ENCODE measurements at regions not wholly inside any gene's neighbourhood (a gene's known extent, or its start where the extent isn't known, plus 50 kb on each side); places are given as distances from the start of the nearest gene placed in this dataset.

DNA sequence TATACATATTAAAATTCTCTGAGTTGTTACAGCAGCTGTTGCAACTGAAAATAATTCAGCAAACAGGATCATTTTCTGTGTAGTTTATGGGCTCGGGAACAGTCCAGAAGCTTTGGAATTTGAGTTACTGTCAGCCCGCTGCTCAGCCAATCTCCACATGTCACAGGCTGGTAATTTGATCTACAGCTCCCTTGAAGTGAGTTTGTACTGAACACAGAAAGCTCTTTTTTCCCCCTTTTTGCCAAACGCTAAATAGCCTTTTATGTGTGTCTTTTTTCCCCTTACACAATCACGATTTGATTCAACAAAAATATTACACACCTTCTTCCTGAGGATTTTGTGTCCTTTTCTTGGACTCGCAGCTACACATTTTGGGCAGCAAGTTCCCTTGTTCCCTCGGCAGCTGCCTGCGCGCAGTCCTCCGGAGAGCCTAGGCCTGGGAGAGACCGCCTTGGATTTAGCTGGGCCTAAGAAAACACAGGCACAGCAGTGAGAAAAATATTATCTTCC is 371.4 kb downstream of the KCNRG start:
- peak overlapping the region; percentile 61; the same call in 2 of the 3 replicates for H2BK15ac ChIP-seq (ENCODE audit: low read depth, low read length)
- H3K36me3 ChIP-seq (ENCODE audit: control insufficient read depth, insufficient read depth, low read length), result no peaks in the 10 kb centered on the region
- peak overlapping the region; percentile 39 for H3K4ac ChIP-seq (ENCODE audit: low read depth, low read length)
- H3K4me2 ChIP-seq (ENCODE audit: low read depth, low read length), result peak overlapping the region; percentile 80
- H3K4me1 ChIP-seq (ENCODE audit: control insufficient read depth, insufficient read depth, low read length), result peaks cover 13% of the 10 kb centered on the region
- H2BK20ac ChIP-seq (ENCODE audit: low read depth, low read length), result peak overlapping the region; percentile 86
- peak overlapping the region; percentile 86 for H2BK5ac ChIP-seq (ENCODE audit: low read depth, low read length, poor library complexity, severe bottlenecking)
- WGBS, 2 experiments (ENCODE audit: extremely low coverage in 2 of 2, insufficient read length in 1 of 2), result 80% methylated on average over 2 of the region's 10 CpGs; no CpG with 5 or more reads in 1 of the 2 experiments
- ATAC-seq (ENCODE audit: low read depth) (peak; percentile 90), DNase-seq (peak; percentile 82)
- peak overlapping the region; percentile 2 for H2AK9ac ChIP-seq (replicated peaks; ENCODE audit: low read depth, low read length, poor library complexity)
- BruUV-seq (replicated peaks), result no TSS peak
- peak overlapping the region; percentile 66; the same call in 1 of the 2 replicates for H3K56ac ChIP-seq (ENCODE audit: extremely low read depth, insufficient read depth, low read length)
- in situ Hi-C loops (cut with MboI; ENCODE audit: low sequenced_read_pairs) (no loop called here), intact Hi-C loops (cut with micrococcal nuclease) (loop anchor here (2.0 kb wide), 1 partner anchor 262 kb away; no protein-coding TSS in a partner anchor), dilution Hi-C loops (cut with HindIII; ENCODE audit: low sequenced_read_pairs, unreplicated experiment) (no loop called here)
- H4K91ac ChIP-seq (ENCODE audit: insufficient read depth, low read depth, low read length), result peak overlapping the region; percentile 81
- no peaks in the 10 kb centered on the region for H4K20me1 ChIP-seq (ENCODE audit: insufficient read depth, low read length)
- POLR2A ChIA-PET (ENCODE audit: unreplicated experiment), result interaction anchor here (1.0 kb wide), 1 partner anchor 11 kb away, joined by 3 read pairs; no protein-coding TSS in a partner anchor
- no peaks in the 10 kb centered on the region for H3K9me3 ChIP-seq (ENCODE audit: control insufficient read depth, insufficient read depth, low read length)
- H2AK5ac ChIP-seq (ENCODE audit: low read depth, low read length), result peak overlapping the region; percentile 16; the same call in 1 of the 2 replicates
- CTCF ChIA-PET, result interaction anchor here (0.7 to 1.1 kb wide), 2 partner anchors 33 to 219 kb away, joined by 3 to 4 read pairs; no protein-coding TSS in a partner anchor
- H3K27ac ChIP-seq (ENCODE audit: insufficient read depth, low read length), result peak overlapping the region; percentile 98
- peak overlapping the region; percentile 83 for H4K5ac ChIP-seq (ENCODE audit: low read depth, low read length)
- peak overlapping the region; percentile 68 for H2BK120ac ChIP-seq (ENCODE audit: low read depth, low read length)
- no peaks in the 10 kb centered on the region for H3K27me3 ChIP-seq (ENCODE audit: control insufficient read depth, insufficient read depth, low read length)
- H3K18ac ChIP-seq (ENCODE audit: low read depth, low read length), result peak overlapping the region; percentile 82
- H3K14ac ChIP-seq (replicated peaks; ENCODE audit: low read depth, low read length), result peak overlapping the region; percentile 53; the same call in 1 of the 2 replicates
- H3K9me1 ChIP-seq (ENCODE audit: insufficient read depth, low read length), result peaks cover 4% of the 10 kb centered on the region
- peak overlapping the region; percentile 77 for H3K9ac ChIP-seq (ENCODE audit: low read depth, low read length)
- no peak for TF ChIP-seq POLR2A (IDR thresholded peaks at IDR 0.05; ENCODE audit: low read depth, low read length)
- H3K4me3 ChIP-seq (ENCODE audit: insufficient read depth, low read depth, low read length), result no peak overlapping the region
- peak overlapping the region; percentile 37 to 80; a peak in 3 of 4 replicates for H4K8ac ChIP-seq (ENCODE audit: low read depth in 2 of 2, low read length in 2 of 2)
- no peaks in the 10 kb centered on the region for H3K79me1 ChIP-seq (ENCODE audit: low read depth in 1 of 2, low read length in 2 of 2)
- H2AFZ ChIP-seq (replicated peaks; ENCODE audit: low read length, poor library complexity), result peak overlapping the region; percentile 69
- H3K23ac ChIP-seq (ENCODE audit: low read depth, low read length), result peak overlapping the region; percentile 4
